GM21619 (cell line): ENCODE measurements at regions not wholly inside any gene's neighbourhood (a gene's known extent, or its start where the extent isn't known, plus 50 kb on each side); places are given as distances from the start of the nearest gene placed in this dataset.
"Not testable (repeated sequence)": the region's sequence is repeated elsewhere in the genome, so short reads cannot be mapped to it uniquely, and the experiment has no call there.

Experiments used
- ATAC-seq: cut with Tn5 transposase; IDR thresholded peaks from one replicate; pipeline ENCODE4 v1.9.1; 2021; ENCODE audit not compliant: unreplicated experiment

- ATAC-seq = no peak
These were observed 543.6 kb downstream of the EDEM1 start for GRCh38 chr3:5731100-5731499.

- ATAC-seq = no peak
These were observed 544.6 kb downstream of the EDEM1 start for GRCh38 chr3:5732081-5732480.

- no peak for ATAC-seq
These were observed 546.5 kb downstream of the EDEM1 start for GRCh38 chr3:5733995-5734394.

- no peak for ATAC-seq
These were observed 548.4 kb downstream of the EDEM1 start for GRCh38 chr3:5735896-5736295.

- no peak for ATAC-seq
These were observed 551.9 kb downstream of the EDEM1 start for GRCh38 chr3:5739299-5739935.

GRCh38 chr3:5739949-5740348, 552.4 kb downstream of the EDEM1 start:
- ATAC-seq = no peak

GRCh38 chr3:5741017-5741416, 553.5 kb downstream of the EDEM1 start:
- ATAC-seq = no peak

GRCh38 chr3:5750091-5750490, 562.6 kb downstream of the EDEM1 start:
- no peak for ATAC-seq

GRCh38 chr3:5750874-5751640, 563.5 kb downstream of the EDEM1 start:
- ATAC-seq = no peak

- no peak for ATAC-seq
These were observed 567.1 kb downstream of the EDEM1 start for GRCh38 chr3:5754602-5755001.

GRCh38 chr3:5756443-5756842, 568.9 kb downstream of the EDEM1 start:
- no peak for ATAC-seq

GRCh38 chr3:5757213-5757804, 569.8 kb downstream of the EDEM1 start:
- ATAC-seq = no peak

- ATAC-seq = no peak
These were observed 571.2 kb downstream of the EDEM1 start for GRCh38 chr3:5758699-5759098.

GRCh38 chr3:5762506-5762905, 575.0 kb downstream of the EDEM1 start:
- ATAC-seq = no peak

GRCh38 chr3:5766848-5767247, 579.3 kb downstream of the EDEM1 start:
- no peak for ATAC-seq

- ATAC-seq = no peak
These were observed 579.8 kb downstream of the EDEM1 start for GRCh38 chr3:5767304-5767703.

- ATAC-seq = no peak
These were observed 580.9 kb downstream of the EDEM1 start for GRCh38 chr3:5768281-5768945.

GRCh38 chr3:5769825-5770224, 582.3 kb downstream of the EDEM1 start:
- ATAC-seq = no peak

- no peak for ATAC-seq
These were observed 586.8 kb downstream of the EDEM1 start for GRCh38 chr3:5774337-5774736.

- ATAC-seq = not testable (repeated sequence)
These were observed 587.6 kb downstream of the EDEM1 start for GRCh38 chr3:5775100-5775499.

- ATAC-seq = no peak
These were observed 597.2 kb downstream of the EDEM1 start for GRCh38 chr3:5784690-5785089.
